Transverse colon (tissue), 4 donors: ENCODE measurements at regions not wholly inside any gene's neighbourhood (a gene's known extent, or its start where the extent isn't known, plus 50 kb on each side); places are given as distances from the start of the nearest gene placed in this dataset.
A peak's percentile ranks its signal among the peaks of the same experiment; 100 is the strongest.

ENCODE experiments used
- DNase-seq: peaks from one replicate; pipeline ENCODE4 v3.0.0-alpha.2; 2019
- H3K27ac ChIP-seq, 4 donors: fragments of 200-600 bp; sonication (generic); 2 replicates each; pipeline ENCODE4 v1.5.1; 2016 to 2018; ENCODE audit warnings: inconsistent platforms in 4 of 4
- H3K27me3 ChIP-seq: fragments of 200-600 bp; sonication (generic); 2 replicates; pipeline ENCODE4 v1.5.1; 2017; ENCODE audit warnings: inconsistent platforms
- H3K36me3 ChIP-seq, 4 donors: fragments of 200-600 bp; sonication (generic); 2 replicates each; pipeline ENCODE4 v1.5.1; 2017 to 2019; ENCODE audit warnings: inconsistent platforms in 4 of 4
- H3K4me1 ChIP-seq, 4 donors: fragments of 200-600 bp; sonication (generic); 2 replicates each; pipeline ENCODE4 v1.5.1; 2017 to 2020; ENCODE audit warnings: inconsistent platforms in 4 of 4
- H3K4me3 ChIP-seq, 4 donors: fragments of 200-600 bp; sonication (generic); 1 replicate in 1 of 4; 2 replicates in 3 of 4; pipeline versions ENCODE4 v1.5.1 to v1.6.1; 2017 to 2019; ENCODE audit warnings: inconsistent platforms in 4 of 4
- H3K9me3 ChIP-seq, 2 donors: fragments of 200-600 bp; sonication (generic); 2 replicates each; pipeline ENCODE4 v1.5.1; 2017 to 2019; ENCODE audit warnings: inconsistent platforms in 2 of 2
- EP300 ChIP-seq: sonication (generic); formaldehyde crosslinking; IDR thresholded peaks from one replicate; pipeline ENCODE4 v1.6.1; 2017; ENCODE audit warnings: antibody characterized with exemption, low read depth
- POLR2A ChIP-seq: fragments of 450-650 bp; IDR thresholded peaks from one replicate; pipeline ENCODE4 v1.6.1; 2016; ENCODE audit warnings: antibody characterized with exemption, mild to moderate bottlenecking, moderate library complexity
- POLR2AphosphoS5 ChIP-seq, 3 donors: sonication (generic); formaldehyde crosslinking; IDR thresholded peaks; one replicate each; pipeline ENCODE4 v1.6.1; 2016; ENCODE audit warnings: antibody characterized with exemption in 3 of 3
- WGBS, 2 donors: methylation state at CpG; one replicate each; pipeline ENCODE4 v1.1.5; 2018; ENCODE audit warnings: low coverage in 1 of 2; 5-methylcytosine and 5-hydroxymethylcytosine counted together
- in situ Hi-C, 4 donors: fragments of 200-750 bp; cut with MboI; loops; one replicate each; pipeline versions ENCODE4 v1.15.0 to v1.15.1; 2017; ENCODE audit warnings: low sequenced_read_pairs in 3 of 4, low pct_ligation_motif_present in 1 of 4, low pct_unique_long_range_greater_than_20kb in 1 of 4
- intact Hi-C: fragments of 100-400 bp; cut with DNase I; formaldehyde crosslinking; loops from one replicate; pipeline ENCODE4 v1.15.1; 2023; ENCODE audit warnings: low total_unique reads
- TF ChIP-seq, protein P1 (sequence below), 5 experiments: fragments of 200-600 bp in 3 of 5; fragments of 450-650 bp in 2 of 5; sonication (generic) in 3 of 5; IDR thresholded peaks; 1 replicate in 2 of 5; 2 replicates in 3 of 5; pipeline ENCODE4 v1.5.1; 2016 to 2017; ENCODE audit warnings: antibody characterized with exemption in 5 of 5, inconsistent platforms in 3 of 5, mild to moderate bottlenecking in 2 of 5, moderate library complexity in 1 of 5

DNA sequence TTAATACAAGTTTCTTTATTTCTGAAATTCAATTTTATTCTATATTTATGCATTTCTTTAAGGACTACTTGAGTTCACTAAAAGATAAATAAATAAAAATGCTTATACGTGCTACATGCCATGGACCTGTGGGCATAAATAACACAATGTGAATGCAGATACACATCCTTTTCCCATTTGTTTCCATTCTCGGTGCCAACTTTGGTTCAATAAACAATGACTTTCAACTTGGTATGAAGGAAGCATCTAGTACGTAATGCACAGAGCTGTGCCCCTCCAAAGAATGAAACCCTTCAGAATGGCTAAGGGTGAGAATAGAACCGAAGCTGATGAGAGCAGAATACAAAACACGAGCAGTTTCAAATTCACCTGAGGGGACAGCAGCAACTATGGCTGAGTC, 409.3 kb downstream of the MTX2 start:
- H3K4me3 ChIP-seq, result no peak overlapping the region
- intact Hi-C loops, result no loop called here
- H3K36me3 ChIP-seq, result no peaks in the 10 kb centered on the region
- H3K4me1 ChIP-seq, result peaks cover 0 to 5% (median 2%) of the 10 kb centered on the region in 4 donors
- 82 to 87% methylated on average over 5 of the region's 5 CpGs for WGBS, 2 donors
- no peaks in the 10 kb centered on the region for H3K27me3 ChIP-seq
- no peaks in the 10 kb centered on the region for H3K9me3 ChIP-seq
- no peak for DNase-seq
- TF ChIP-seq, protein P1, sequence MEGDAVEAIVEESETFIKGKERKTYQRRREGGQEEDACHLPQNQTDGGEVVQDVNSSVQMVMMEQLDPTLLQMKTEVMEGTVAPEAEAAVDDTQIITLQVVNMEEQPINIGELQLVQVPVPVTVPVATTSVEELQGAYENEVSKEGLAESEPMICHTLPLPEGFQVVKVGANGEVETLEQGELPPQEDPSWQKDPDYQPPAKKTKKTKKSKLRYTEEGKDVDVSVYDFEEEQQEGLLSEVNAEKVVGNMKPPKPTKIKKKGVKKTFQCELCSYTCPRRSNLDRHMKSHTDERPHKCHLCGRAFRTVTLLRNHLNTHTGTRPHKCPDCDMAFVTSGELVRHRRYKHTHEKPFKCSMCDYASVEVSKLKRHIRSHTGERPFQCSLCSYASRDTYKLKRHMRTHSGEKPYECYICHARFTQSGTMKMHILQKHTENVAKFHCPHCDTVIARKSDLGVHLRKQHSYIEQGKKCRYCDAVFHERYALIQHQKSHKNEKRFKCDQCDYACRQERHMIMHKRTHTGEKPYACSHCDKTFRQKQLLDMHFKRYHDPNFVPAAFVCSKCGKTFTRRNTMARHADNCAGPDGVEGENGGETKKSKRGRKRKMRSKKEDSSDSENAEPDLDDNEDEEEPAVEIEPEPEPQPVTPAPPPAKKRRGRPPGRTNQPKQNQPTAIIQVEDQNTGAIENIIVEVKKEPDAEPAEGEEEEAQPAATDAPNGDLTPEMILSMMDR (IDR thresholded peaks at IDR 0.05), result no peak
- TF ChIP-seq EP300 (no peak), POLR2AphosphoS5 (IDR thresholded peaks at IDR 0.05) (no peak), POLR2A (no peak)
- in situ Hi-C loops, result no loop called here
- H3K27ac ChIP-seq, result no peak overlapping the region

DNA sequence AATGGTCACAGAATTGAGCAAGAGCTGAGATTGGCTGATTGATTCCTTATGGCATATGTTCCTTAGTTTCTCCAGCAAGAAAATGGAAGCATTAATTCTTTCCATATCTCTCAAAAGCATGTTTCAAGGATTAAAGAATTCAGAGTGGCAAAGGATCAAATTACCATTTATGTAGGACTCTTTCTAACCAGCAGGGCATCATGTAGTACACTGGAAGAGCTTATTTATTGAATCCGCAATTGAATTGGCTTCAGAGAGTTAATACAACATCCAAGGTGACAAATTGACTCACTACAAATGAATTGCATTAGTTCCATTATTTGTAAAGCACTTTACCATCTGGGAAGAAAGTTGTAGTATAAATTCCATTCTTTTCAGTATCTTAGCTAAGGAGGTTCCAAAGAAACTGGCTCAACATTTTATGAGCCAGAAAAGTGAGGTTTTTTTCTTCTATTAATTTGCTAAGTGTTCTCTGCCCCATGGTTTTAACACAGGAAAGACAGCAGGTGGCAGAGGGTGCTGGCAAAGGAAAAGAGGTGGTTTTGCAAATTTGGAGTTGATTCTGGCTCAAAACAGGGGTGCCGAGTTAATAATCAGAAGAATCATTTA, 409.9 kb downstream of the MTX2 start:
- Histone ChIP-seq H3K27ac (no peak overlapping the region), H3K36me3 (no peaks in the 10 kb centered on the region), H3K4me3 (no peak overlapping the region), H3K9me3 (no peaks in the 10 kb centered on the region), H3K4me1 (peaks cover 0 to 5% (median 2%) of the 10 kb centered on the region in 4 donors), H3K27me3 (no peaks in the 10 kb centered on the region)
- WGBS, 2 donors, result 93 to 95% methylated on average over 2 of the region's 2 CpGs
- no peak for TF ChIP-seq POLR2AphosphoS5 (IDR thresholded peaks at IDR 0.05)
- no peak for TF ChIP-seq POLR2A
- DNase-seq, result no peak
- intact Hi-C loops (no loop called here), in situ Hi-C loops (no loop called here)

- Histone ChIP-seq H3K9me3 (no peaks in the 10 kb centered on the region), H3K4me1 (peaks cover 0 to 5% (median 2%) of the 10 kb centered on the region in 4 donors), H3K4me3 (no peak overlapping the region), H3K27me3 (no peaks in the 10 kb centered on the region), H3K36me3 (no peaks in the 10 kb centered on the region), H3K27ac (peak overlapping the region in 1 of 4 donors; percentile 65)
- no peak for TF ChIP-seq EP300
- no peak for TF ChIP-seq POLR2A
- TF ChIP-seq POLR2AphosphoS5 (IDR thresholded peaks at IDR 0.05), result no peak
- TF ChIP-seq, protein P1 (IDR thresholded peaks at IDR 0.05), result no peak
- no peak for DNase-seq
- in situ Hi-C loops (no loop called here), intact Hi-C loops (no loop called here)
- WGBS, 2 donors, result 20 to 44% methylated on average over 1 of the region's 1 CpG
These were observed 411.8 kb downstream of the MTX2 start for GRCh38 chr2:176680916-176681516.

DNA sequence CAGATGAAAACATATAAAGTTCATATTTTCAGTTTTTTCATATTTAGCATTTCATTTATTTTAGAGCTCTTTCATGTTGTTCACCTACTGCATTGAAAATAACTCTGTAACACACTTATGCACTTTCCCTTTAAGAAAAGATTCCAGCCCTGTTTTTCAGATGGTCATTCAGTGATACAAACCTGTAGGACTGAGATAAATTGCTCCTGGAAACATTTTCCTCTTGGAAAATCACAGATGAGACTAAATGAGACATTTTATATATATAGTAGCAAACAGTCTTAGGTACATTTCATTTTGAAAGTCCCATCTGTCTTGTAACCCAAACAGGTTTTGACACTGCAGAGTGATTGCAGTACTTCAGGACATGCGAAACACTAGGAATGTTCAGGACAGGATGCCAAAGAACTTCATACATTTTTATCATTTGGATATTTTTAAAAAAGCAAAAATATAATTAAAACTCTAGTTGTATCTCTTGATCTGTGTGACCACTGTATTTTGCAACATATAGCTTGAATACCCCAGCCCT, 412.4 kb downstream of the MTX2 start:
- no peaks in the 10 kb centered on the region for H3K36me3 ChIP-seq
- intact Hi-C loops, result no loop called here
- 75 to 83% methylated on average over 1 of the region's 1 CpG for WGBS, 2 donors
- no peaks in the 10 kb centered on the region for H3K27me3 ChIP-seq
- no peak overlapping the region for H3K4me3 ChIP-seq
- H3K4me1 ChIP-seq, result peaks cover 0 to 5% (median 2%) of the 10 kb centered on the region in 4 donors
- no peak for DNase-seq
- TF ChIP-seq EP300, result no peak
- TF ChIP-seq, protein P1 (IDR thresholded peaks at IDR 0.05), result no peak
- TF ChIP-seq POLR2AphosphoS5 (IDR thresholded peaks at IDR 0.05), result peak in 2 of 3 donors; percentile 7 to 40
- no peaks in the 10 kb centered on the region for H3K9me3 ChIP-seq
- in situ Hi-C loops, result no loop called here
- peak overlapping the region in 2 of 4 donors; percentile 49 to 65 for H3K27ac ChIP-seq
